RWPE1 (cell line): ENCODE measurements at regions not wholly inside any gene's neighbourhood (a gene's known extent, or its start where the extent isn't known, plus 50 kb on each side); places are given as distances from the start of the nearest gene placed in this dataset.
"Not testable (repeated sequence)": the region's sequence is repeated elsewhere in the genome, so short reads cannot be mapped to it uniquely, and the experiment has no call there.

ENCODE experiments used
- CTCF ChIA-PET: fragments of 350-600 bp; sonication (Branson Sonifier 250); formaldehyde crosslinking; extraction: SDS; loops from one replicate; lab custom pipeline; 2021; lab: Yijun Ruan, JAX
- POLR2A ChIA-PET: fragments of 400-600 bp; formaldehyde crosslinking; extraction: SDS; loops from one replicate; lab custom pipeline; 2020; ENCODE audit warnings: antibody characterized with exemption; ENCODE audit not compliant: low non-redundant PET; lab: Yijun Ruan, JAX
- DNase-seq: peaks from one replicate; pipeline ENCODE4 v3.0.0; 2012; ENCODE audit warnings: low spot score
- H3K27ac ChIP-seq: fragments of 450-650 bp; 2 replicates; pipeline ENCODE4 v1.5.1; 2017
- TF ChIP-seq, protein P1 (sequence below): fragments of 450-650 bp; conservative IDR thresholded peaks from 2 replicates; pipeline ENCODE4 v1.5.1; 2017; ENCODE audit warnings: low read depth, mild to moderate bottlenecking

DNA sequence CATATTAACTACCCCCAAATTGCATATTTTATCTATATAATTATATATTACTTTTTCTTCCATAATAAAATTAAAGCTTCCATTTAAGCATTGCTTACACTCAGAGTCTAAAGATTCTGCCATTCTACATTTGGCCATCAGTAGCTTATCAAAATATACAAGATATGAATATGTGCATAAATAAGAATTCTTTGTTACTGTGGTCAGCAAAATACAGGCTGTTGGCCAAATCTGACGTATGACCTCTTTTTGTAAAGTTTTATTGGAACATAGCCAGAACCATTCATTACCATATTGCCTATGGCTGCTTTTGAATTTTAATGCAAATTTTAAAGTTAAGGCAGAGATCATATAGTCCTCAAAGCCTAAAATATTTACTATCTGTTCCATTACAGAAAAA lies 643.9 kb upstream of the VRK2 start:
- no peak overlapping the region for H3K27ac ChIP-seq
- DNase-seq = no peak
- TF ChIP-seq, protein P1, sequence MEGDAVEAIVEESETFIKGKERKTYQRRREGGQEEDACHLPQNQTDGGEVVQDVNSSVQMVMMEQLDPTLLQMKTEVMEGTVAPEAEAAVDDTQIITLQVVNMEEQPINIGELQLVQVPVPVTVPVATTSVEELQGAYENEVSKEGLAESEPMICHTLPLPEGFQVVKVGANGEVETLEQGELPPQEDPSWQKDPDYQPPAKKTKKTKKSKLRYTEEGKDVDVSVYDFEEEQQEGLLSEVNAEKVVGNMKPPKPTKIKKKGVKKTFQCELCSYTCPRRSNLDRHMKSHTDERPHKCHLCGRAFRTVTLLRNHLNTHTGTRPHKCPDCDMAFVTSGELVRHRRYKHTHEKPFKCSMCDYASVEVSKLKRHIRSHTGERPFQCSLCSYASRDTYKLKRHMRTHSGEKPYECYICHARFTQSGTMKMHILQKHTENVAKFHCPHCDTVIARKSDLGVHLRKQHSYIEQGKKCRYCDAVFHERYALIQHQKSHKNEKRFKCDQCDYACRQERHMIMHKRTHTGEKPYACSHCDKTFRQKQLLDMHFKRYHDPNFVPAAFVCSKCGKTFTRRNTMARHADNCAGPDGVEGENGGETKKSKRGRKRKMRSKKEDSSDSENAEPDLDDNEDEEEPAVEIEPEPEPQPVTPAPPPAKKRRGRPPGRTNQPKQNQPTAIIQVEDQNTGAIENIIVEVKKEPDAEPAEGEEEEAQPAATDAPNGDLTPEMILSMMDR = no peak
- POLR2A ChIA-PET = no interaction called here
- CTCF ChIA-PET = no interaction called here

DNA sequence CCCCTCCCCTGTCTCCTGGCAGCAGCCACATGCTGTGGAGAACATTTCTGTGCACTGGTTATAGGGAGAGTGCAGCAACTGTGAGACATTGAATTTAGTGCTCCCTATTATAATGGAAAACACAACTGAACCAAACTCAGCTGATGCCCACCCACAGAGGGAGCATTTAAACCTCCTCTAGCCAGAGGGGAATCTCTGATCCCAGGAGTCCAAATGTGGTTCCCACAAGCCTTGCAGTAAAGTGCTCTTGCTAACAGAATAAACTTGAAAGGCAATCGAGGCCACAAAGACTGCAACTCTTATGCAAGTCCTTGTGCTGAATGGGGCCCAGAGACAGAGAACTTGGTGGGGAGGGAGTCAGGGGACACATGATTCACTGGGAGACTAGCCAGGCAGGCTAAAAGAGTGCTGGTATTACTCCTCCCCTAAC lies 638.8 kb upstream of the VRK2 start:
- ChIA-PET CTCF (no interaction called here), POLR2A (no interaction called here)
- no peak overlapping the region for H3K27ac ChIP-seq
- DNase-seq = no peak
- TF ChIP-seq, protein P1 = no peak

DNA sequence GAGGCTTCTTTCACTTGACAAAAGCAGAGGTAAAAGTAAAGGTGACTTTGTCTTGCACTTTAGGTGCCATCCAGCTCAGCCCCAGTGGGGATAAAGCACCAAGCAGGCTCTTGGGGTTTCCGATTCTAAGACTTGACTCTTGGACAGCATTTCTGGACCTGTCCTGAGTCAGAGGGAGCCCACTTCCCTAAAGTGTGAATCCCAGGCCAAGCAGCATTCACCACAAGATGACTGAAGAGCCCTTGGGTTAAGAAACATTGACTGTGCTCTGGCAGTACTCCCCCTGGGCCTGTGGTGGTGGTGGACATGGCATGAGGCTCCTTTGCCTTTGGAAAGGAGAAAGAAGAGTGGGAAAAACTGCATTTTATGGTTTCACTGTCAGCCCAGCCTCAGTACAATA lies 638.0 kb upstream of the VRK2 start:
- H3K27ac ChIP-seq = no peak overlapping the region
- POLR2A ChIA-PET = no interaction called here
- CTCF ChIA-PET = no interaction called here
- TF ChIP-seq, protein P1 = no peak
- no peak for DNase-seq

DNA sequence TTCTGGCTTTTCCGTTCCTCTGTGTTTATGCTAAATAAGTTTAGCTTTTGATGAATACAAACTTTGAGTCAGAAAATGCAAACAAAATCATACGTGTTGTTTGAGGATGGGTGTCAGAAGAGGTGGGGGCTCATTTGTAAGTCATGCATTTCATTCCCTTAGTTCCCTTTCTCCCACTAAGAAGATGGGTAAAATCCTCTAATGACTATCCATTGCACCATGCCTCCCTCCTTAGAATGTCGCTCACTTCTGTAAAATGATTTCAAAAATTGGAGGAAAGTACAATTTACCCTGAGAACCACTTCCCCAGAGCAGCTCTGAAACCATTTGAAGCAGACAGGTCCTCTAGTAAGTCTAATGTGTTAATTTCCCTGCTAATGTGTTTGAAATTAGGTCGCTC lies 629.6 kb upstream of the VRK2 start:
- POLR2A ChIA-PET = no interaction called here
- TF ChIP-seq, protein P1 = no peak
- CTCF ChIA-PET = no interaction called here
- no peak for DNase-seq
- no peak overlapping the region for H3K27ac ChIP-seq

DNA sequence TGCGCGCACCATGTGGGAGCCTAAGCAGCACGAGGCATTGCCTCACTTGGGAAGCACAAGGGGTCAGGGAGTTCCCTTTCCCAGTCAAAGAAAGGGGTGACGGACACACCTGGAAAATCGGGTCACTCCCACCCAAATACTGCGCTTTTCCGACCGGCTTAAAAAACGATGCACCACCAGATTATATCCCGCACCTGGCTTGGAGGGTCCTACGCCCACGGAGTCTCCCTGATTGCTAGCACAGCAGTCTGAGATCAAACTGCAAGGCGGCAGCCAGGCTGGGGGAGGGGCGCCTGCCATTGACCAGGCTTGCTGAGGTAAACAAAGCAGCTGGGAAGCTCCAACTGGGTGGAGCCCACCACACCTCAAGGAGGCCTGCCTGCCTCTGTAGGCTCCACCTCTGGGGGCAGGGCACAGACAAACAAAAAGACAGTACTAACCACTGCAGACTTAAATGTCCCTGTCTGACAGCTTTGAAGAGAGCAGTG lies 627.7 kb upstream of the VRK2 start:
- H3K27ac ChIP-seq, POLR2A ChIA-PET, DNase-seq: not testable (repeated sequence)
- CTCF ChIA-PET = interaction anchor here (0.6 kb wide), 1 partner anchor 37 kb away, joined by 3 read pairs; no protein-coding TSS in a partner anchor

DNA sequence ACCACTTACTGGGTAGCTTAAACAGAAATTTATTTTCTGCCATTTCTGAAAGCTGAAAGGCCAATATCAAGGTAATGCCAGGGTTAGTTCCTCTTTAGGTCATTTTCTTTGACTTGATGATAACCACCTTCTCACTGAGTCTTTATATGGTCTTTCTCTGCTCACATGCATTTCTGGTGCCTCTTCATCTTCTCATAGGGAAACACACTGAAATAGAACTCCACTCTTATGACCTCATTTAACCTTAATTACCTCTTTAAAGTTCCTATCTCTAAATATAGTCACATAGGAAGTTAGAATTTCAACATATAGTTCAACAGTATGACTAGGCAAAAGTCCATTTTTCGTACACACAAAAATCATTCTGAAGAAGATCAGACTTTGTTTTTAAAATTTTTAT lies 616.8 kb upstream of the VRK2 start:
- ChIA-PET POLR2A (no interaction called here), CTCF (interaction anchor here (0.5 kb wide), 1 partner anchor 35 kb away, joined by 3 read pairs; no protein-coding TSS in a partner anchor)
- DNase-seq = no peak
- TF ChIP-seq, protein P1 = no peak
- no peak overlapping the region for H3K27ac ChIP-seq

DNA sequence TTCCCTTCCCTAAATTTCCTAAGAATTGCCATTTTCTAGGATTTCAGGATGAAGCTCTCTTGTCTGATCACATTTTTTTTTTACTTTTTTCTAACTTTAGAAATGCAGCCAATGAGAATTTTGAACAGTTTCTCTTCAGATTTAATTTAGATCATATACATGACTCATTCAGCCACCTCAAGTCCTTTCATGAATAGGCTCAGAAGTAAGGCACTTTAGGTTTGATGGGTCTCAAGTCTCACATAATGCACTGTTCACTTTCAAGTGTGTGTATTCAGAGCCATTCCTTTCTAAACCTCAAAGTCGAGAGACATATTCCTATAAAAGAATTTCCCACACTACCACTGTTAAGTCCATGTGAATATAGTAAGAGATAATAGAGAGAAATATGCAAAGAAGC lies 614.1 kb upstream of the VRK2 start:
- no peak for DNase-seq
- ChIA-PET CTCF (interaction anchor here (0.9 kb wide), 1 partner anchor 22 kb away, joined by 5 read pairs; no protein-coding TSS in a partner anchor), POLR2A (no interaction called here)
- no peak overlapping the region for H3K27ac ChIP-seq
- TF ChIP-seq, protein P1 = no peak
